ENCODE measurements at regions not wholly inside any gene's neighbourhood (a gene's known extent, or its start where the extent isn't known, plus 50 kb on each side); places are given as distances from the start of the nearest gene placed in this dataset.

DNA sequence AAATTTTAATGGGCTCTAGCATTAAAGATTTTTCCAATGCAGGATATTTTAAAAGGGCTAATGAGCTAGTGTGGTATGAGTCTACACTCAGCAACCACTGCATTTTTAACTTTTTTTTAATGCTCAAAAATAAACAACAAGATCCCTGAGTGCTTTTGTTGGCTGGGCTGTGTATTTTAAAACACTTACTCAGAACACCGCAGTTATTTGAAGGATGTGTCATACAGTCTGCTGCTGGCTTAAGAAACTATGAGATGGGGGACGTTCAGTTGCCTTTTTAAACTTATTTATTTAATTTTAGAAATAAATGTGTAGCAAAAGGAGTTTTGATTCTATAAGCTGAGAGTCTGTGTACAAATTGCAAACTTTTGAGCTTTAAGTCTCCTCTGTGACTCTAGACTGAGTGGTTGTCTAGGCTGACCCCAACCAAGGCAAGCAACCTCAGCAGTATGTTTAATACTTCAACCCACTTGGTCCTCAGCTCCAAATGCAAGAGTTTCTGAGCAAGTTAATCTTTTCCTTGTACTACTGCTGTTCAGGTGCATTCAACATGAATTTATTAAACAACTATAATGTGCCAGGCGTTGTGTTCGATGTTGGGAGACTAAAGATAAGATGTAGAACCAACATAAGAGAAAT, 278.6 kb upstream of the DIPK2B start:
- TF ChIP-seq POLR2AphosphoS5 (IDR thresholded peaks at IDR 0.05; ENCODE audit: insufficient read depth, low read depth, low read length) = no peak
- TF ChIP-seq FOS (IDR thresholded peaks at IDR 0.05; ENCODE audit: borderline replicate concordance, insufficient read depth, low read length) = peak; percentile 43
- peak; percentile 15 for TF ChIP-seq JUN (IDR thresholded peaks at IDR 0.05; ENCODE audit: borderline replicate concordance, insufficient read depth, insufficient read length, low read depth)
- TF ChIP-seq MAX (IDR thresholded peaks at IDR 0.05; ENCODE audit: insufficient read depth, insufficient read length) = no peak
- TF ChIP-seq EZH2 (IDR thresholded peaks at IDR 0.05; ENCODE audit: borderline replicate concordance, low read depth, low read length, severe bottlenecking) = no peak
- peaks cover 26% of the 10 kb centered on the region for H3K4me1 ChIP-seq (ENCODE audit: control insufficient read depth, extremely low read depth, insufficient read depth, low read length)
- H3K79me2 ChIP-seq (ENCODE audit: control insufficient read depth, insufficient read depth, low read length) = no peaks in the 10 kb centered on the region
- H4K20me1 ChIP-seq (replicated peaks; ENCODE audit: control insufficient read depth, extremely low read depth, insufficient read depth, low read length) = no peaks in the 10 kb centered on the region
- H3K4me2 ChIP-seq (ENCODE audit: insufficient read depth, low read length) = peak overlapping the region; percentile 28
- H2AFZ ChIP-seq (ENCODE audit: low read depth, low read length) = no peak overlapping the region
- no peaks in the 10 kb centered on the region for H3K36me3 ChIP-seq (ENCODE audit: control insufficient read depth in 2 of 2, extremely low read depth in 1 of 2, insufficient read depth in 2 of 2, low read length in 2 of 2)
- dilution Hi-C loops (cut with MboI; ENCODE audit: extremely low pct_ligation_motif_present, low sequenced_read_pairs) (no loop called here), intact Hi-C loops (cut with micrococcal nuclease) (loop anchor here (5.0 kb wide), 1 partner anchor 233 kb away; no protein-coding TSS in a partner anchor)
- ChIA-PET POLR2A (interaction anchor here (2.5 kb wide), 1 partner anchor 26 kb away, joined by 11 read pairs; no protein-coding TSS in a partner anchor), CTCF (interaction anchor here (1.5 to 2.3 kb wide), 2 partner anchors 27 to 157 kb away, joined by 9 to 10 read pairs; no protein-coding TSS in a partner anchor)
- BruUV-seq (replicated peaks) = TSS peak; percentile 86
- no peaks in the 10 kb centered on the region for H3K9me3 ChIP-seq (replicated peaks; ENCODE audit: control insufficient read depth, insufficient read depth, low read length)
- FAIRE-seq = peak; percentile 77
- H3K9ac ChIP-seq (replicated peaks; ENCODE audit: extremely low read depth, insufficient read depth, low read length) = peak overlapping the region; percentile 85
- no peaks in the 10 kb centered on the region for H3K9me1 ChIP-seq (replicated peaks; ENCODE audit: control insufficient read depth, extremely low read depth, insufficient read depth, low read length)
- peak overlapping the region; percentile 98 for H3K27ac ChIP-seq (ENCODE audit: insufficient read depth, low read depth, low read length)
- no peak overlapping the region for H3K4me3 ChIP-seq (replicated peaks in 1 of 3; ENCODE audit: insufficient read depth in 1 of 3, low read depth in 1 of 3, low read length in 3 of 3)
- peak; percentile 71 for DNase-seq (ENCODE audit: low read depth, low spot score)
- H3K27me3 ChIP-seq (ENCODE audit: control insufficient read depth in 2 of 2, insufficient read depth in 2 of 2, low read length in 2 of 2) = no peaks in the 10 kb centered on the region

DNA sequence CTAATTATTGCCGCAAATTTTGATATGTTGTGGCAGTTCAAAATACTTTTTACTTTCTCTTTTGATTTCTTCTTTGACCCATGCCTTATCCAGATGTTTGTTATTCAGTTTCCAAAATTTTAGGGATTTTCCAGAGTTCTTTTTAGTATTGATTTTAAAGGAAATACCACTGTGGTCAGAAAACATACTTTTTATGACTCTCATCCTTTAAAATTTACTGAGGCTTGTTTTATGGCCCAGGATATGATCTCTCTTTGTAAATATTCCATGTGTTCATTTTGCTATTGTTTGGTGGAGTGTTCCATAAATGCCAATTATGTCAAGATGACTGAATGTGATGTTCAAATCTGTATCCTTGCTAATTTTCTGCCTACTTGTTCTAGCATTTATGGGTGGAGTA, 272.3 kb upstream of the DIPK2B start:
- Histone ChIP-seq H3K9ac (replicated peaks; ENCODE audit: extremely low read depth, insufficient read depth, low read length) (peak overlapping the region; percentile 63), H3K9me1 (replicated peaks; ENCODE audit: control insufficient read depth, extremely low read depth, insufficient read depth, low read length) (no peaks in the 10 kb centered on the region), H3K4me2 (ENCODE audit: insufficient read depth, low read length) (peak overlapping the region; percentile 51), H2AFZ (ENCODE audit: low read depth, low read length) (no peak overlapping the region), H3K9me3 (replicated peaks; ENCODE audit: control insufficient read depth, insufficient read depth, low read length) (no peaks in the 10 kb centered on the region), H3K79me2 (ENCODE audit: control insufficient read depth, insufficient read depth, low read length) (no peaks in the 10 kb centered on the region), H3K4me1 (ENCODE audit: control insufficient read depth, extremely low read depth, insufficient read depth, low read length) (peaks cover 14% of the 10 kb centered on the region), H3K27me3 (ENCODE audit: control insufficient read depth in 2 of 2, insufficient read depth in 2 of 2, low read length in 2 of 2) (no peaks in the 10 kb centered on the region), H3K36me3 (ENCODE audit: control insufficient read depth in 2 of 2, extremely low read depth in 1 of 2, insufficient read depth in 2 of 2, low read length in 2 of 2) (no peaks in the 10 kb centered on the region), H3K27ac (ENCODE audit: insufficient read depth, low read depth, low read length) (peak overlapping the region; percentile 75), H4K20me1 (replicated peaks; ENCODE audit: control insufficient read depth, extremely low read depth, insufficient read depth, low read length) (no peaks in the 10 kb centered on the region), H3K4me3 (replicated peaks in 1 of 3; ENCODE audit: insufficient read depth in 1 of 3, low read depth in 1 of 3, low read length in 3 of 3) (no peak overlapping the region)
- ChIA-PET POLR2A (no interaction called here), CTCF (interaction anchor here (1.4 kb wide), 1 partner anchor 32 kb away, joined by 4 read pairs; no protein-coding TSS in a partner anchor)
- BruUV-seq (replicated peaks) = no TSS peak
- peak; percentile 85 for FAIRE-seq
- TF ChIP-seq MAX (IDR thresholded peaks at IDR 0.05; ENCODE audit: insufficient read depth, insufficient read length) = no peak
- TF ChIP-seq JUN (IDR thresholded peaks at IDR 0.05; ENCODE audit: borderline replicate concordance, insufficient read depth, insufficient read length, low read depth) = peak; percentile 77
- no peak for TF ChIP-seq POLR2A (IDR thresholded peaks at IDR 0.05; ENCODE audit: low read depth, low read length)
- TF ChIP-seq CTCF (IDR thresholded peaks at IDR 0.05; ENCODE audit: extremely low read depth in 1 of 2, insufficient read depth in 1 of 2, low read depth in 1 of 2, low read length in 2 of 2) = no peak
- TF ChIP-seq MYC (IDR thresholded peaks at IDR 0.05; ENCODE audit: low read depth, low read length) = no peak
- TF ChIP-seq FOS (IDR thresholded peaks at IDR 0.05; ENCODE audit: borderline replicate concordance, insufficient read depth, low read length) = peak; percentile 21
- no peak for TF ChIP-seq POLR2AphosphoS5 (IDR thresholded peaks at IDR 0.05; ENCODE audit: insufficient read depth, low read depth, low read length)
- TF ChIP-seq EZH2 (IDR thresholded peaks at IDR 0.05; ENCODE audit: borderline replicate concordance, low read depth, low read length, severe bottlenecking) = no peak
- intact Hi-C loops (cut with micrococcal nuclease) (loop anchor here (1.0 to 2.0 kb wide), 2 partner anchors 32 to 276 kb away; no protein-coding TSS in a partner anchor), dilution Hi-C loops (cut with MboI; ENCODE audit: extremely low pct_ligation_motif_present, low sequenced_read_pairs) (no loop called here)
- DNase-seq (ENCODE audit: low read depth, low spot score) = peak; percentile 76
